ENCODE measurements at regions not wholly inside any gene's neighbourhood (a gene's known extent, or its start where the extent isn't known, plus 50 kb on each side); places are given as distances from the start of the nearest gene placed in this dataset.

- DNase-seq = no peak
- H3K4me3 ChIP-seq (ENCODE audit: control insufficient read depth in 1 of 7, extremely low read depth in 1 of 7, insufficient read depth in 4 of 7, low read depth in 2 of 7, low read length in 6 of 7) = no peak overlapping the region
- H3K36me3 ChIP-seq (ENCODE audit: control insufficient read depth in 4 of 4, insufficient read depth in 4 of 4, low read length in 3 of 4) = no peaks in the 10 kb centered on the region
- no peaks in the 10 kb centered on the region for H3K27me3 ChIP-seq (replicated peaks in 2 of 5; ENCODE audit: control insufficient read depth in 4 of 5, insufficient read depth in 5 of 5, low read length in 4 of 5)
- WGBS (ENCODE audit: insufficient coverage) = no CpG with 5 or more reads among the region's 1 CpG
- POLR2A ChIA-PET = no interaction called here
- H3K4me1 ChIP-seq (ENCODE audit: control extremely low read depth in 1 of 4, control insufficient read depth in 4 of 4, insufficient read depth in 4 of 4, low read length in 3 of 4) = no peaks in the 10 kb centered on the region
- no peaks in the 10 kb centered on the region for H3K9me3 ChIP-seq (ENCODE audit: control extremely low read depth in 1 of 5, control insufficient read depth in 4 of 5, insufficient read depth in 2 of 5, low read depth in 1 of 5, low read length in 4 of 5)
- CTCF ChIA-PET = interaction anchor here (0.9 kb wide), 1 partner anchor 44 kb away, joined by 3 read pairs; no protein-coding TSS in a partner anchor
- no peak overlapping the region for H3K27ac ChIP-seq (ENCODE audit: insufficient read depth in 1 of 2, low read depth in 1 of 2, low read length in 2 of 2, poor library complexity in 1 of 2, severe bottlenecking in 2 of 2)
Measured at GRCh38 chr12:59069516-59069915, 149.2 kb upstream of the LRIG3 start.

- POLR2A ChIA-PET = no interaction called here
- DNase-seq = no peak
- no CpG with 5 or more reads among the region's 3 CpGs for WGBS (ENCODE audit: insufficient coverage)
- CTCF ChIA-PET = no interaction called here
- Histone ChIP-seq H3K27ac (ENCODE audit: insufficient read depth in 1 of 2, low read depth in 1 of 2, low read length in 2 of 2, poor library complexity in 1 of 2, severe bottlenecking in 2 of 2) (no peak overlapping the region), H3K36me3 (ENCODE audit: control insufficient read depth in 4 of 4, insufficient read depth in 4 of 4, low read length in 3 of 4) (no peaks in the 10 kb centered on the region), H3K9me3 (ENCODE audit: control extremely low read depth in 1 of 5, control insufficient read depth in 4 of 5, insufficient read depth in 2 of 5, low read depth in 1 of 5, low read length in 4 of 5) (no peaks in the 10 kb centered on the region), H3K4me3 (ENCODE audit: control insufficient read depth in 1 of 7, extremely low read depth in 1 of 7, insufficient read depth in 4 of 7, low read depth in 2 of 7, low read length in 6 of 7) (no peak overlapping the region), H3K27me3 (replicated peaks in 2 of 5; ENCODE audit: control insufficient read depth in 4 of 5, insufficient read depth in 5 of 5, low read length in 4 of 5) (no peaks in the 10 kb centered on the region), H3K4me1 (ENCODE audit: control extremely low read depth in 1 of 4, control insufficient read depth in 4 of 4, insufficient read depth in 4 of 4, low read length in 3 of 4) (no peaks in the 10 kb centered on the region)
Measured at GRCh38 chr12:59068436-59068835, 148.1 kb upstream of the LRIG3 start.

- ChIA-PET POLR2A (interaction anchor here (0.7 kb wide), 1 partner anchor 133 kb away, joined by 3 read pairs; no protein-coding TSS in a partner anchor), CTCF (interaction anchor here (1.7 kb wide), 1 partner anchor 9 kb away, joined by 4 read pairs; no protein-coding TSS in a partner anchor)
- Histone ChIP-seq H3K4me1 (ENCODE audit: control extremely low read depth in 1 of 4, control insufficient read depth in 4 of 4, insufficient read depth in 4 of 4, low read length in 3 of 4) (no peaks in the 10 kb centered on the region), H3K27me3 (replicated peaks in 2 of 5; ENCODE audit: control insufficient read depth in 4 of 5, insufficient read depth in 5 of 5, low read length in 4 of 5) (no peaks in the 10 kb centered on the region), H3K9me3 (ENCODE audit: control extremely low read depth in 1 of 5, control insufficient read depth in 4 of 5, insufficient read depth in 2 of 5, low read depth in 1 of 5, low read length in 4 of 5) (no peaks in the 10 kb centered on the region), H3K27ac (ENCODE audit: insufficient read depth in 1 of 2, low read depth in 1 of 2, low read length in 2 of 2, poor library complexity in 1 of 2, severe bottlenecking in 2 of 2) (no peak overlapping the region), H3K36me3 (ENCODE audit: control insufficient read depth in 4 of 4, insufficient read depth in 4 of 4, low read length in 3 of 4) (no peaks in the 10 kb centered on the region), H3K4me3 (ENCODE audit: control insufficient read depth in 1 of 7, extremely low read depth in 1 of 7, insufficient read depth in 4 of 7, low read depth in 2 of 7, low read length in 6 of 7) (no peak overlapping the region)
- WGBS (ENCODE audit: insufficient coverage) = 45% methylated on average over 2 of the region's 2 CpGs
- DNase-seq = peak in 1 of 3 donors; percentile 8
Measured at GRCh38 chr12:59067083-59067482, 146.8 kb upstream of the LRIG3 start.

- Histone ChIP-seq H3K27me3 (replicated peaks in 2 of 5; ENCODE audit: control insufficient read depth in 4 of 5, insufficient read depth in 5 of 5, low read length in 4 of 5) (no peaks in the 10 kb centered on the region), H3K9me3 (ENCODE audit: control extremely low read depth in 1 of 5, control insufficient read depth in 4 of 5, insufficient read depth in 2 of 5, low read depth in 1 of 5, low read length in 4 of 5) (no peaks in the 10 kb centered on the region), H3K36me3 (ENCODE audit: control insufficient read depth in 4 of 4, insufficient read depth in 4 of 4, low read length in 3 of 4) (no peaks in the 10 kb centered on the region), H3K27ac (ENCODE audit: insufficient read depth in 1 of 2, low read depth in 1 of 2, low read length in 2 of 2, poor library complexity in 1 of 2, severe bottlenecking in 2 of 2) (no peak overlapping the region), H3K4me1 (ENCODE audit: control extremely low read depth in 1 of 4, control insufficient read depth in 4 of 4, insufficient read depth in 4 of 4, low read length in 3 of 4) (no peaks in the 10 kb centered on the region), H3K4me3 (ENCODE audit: control insufficient read depth in 1 of 7, extremely low read depth in 1 of 7, insufficient read depth in 4 of 7, low read depth in 2 of 7, low read length in 6 of 7) (no peak overlapping the region)
- 100% methylated on average over 1 of the region's 1 CpG for WGBS (ENCODE audit: insufficient coverage)
- DNase-seq = no peak
- POLR2A ChIA-PET = no interaction called here
- CTCF ChIA-PET = interaction anchor here (1.7 kb wide), 1 partner anchor 10 kb away, joined by 4 read pairs; no protein-coding TSS in a partner anchor
Measured at GRCh38 chr12:59066445-59066844, 146.1 kb upstream of the LRIG3 start.

- POLR2A ChIA-PET = no interaction called here
- WGBS (ENCODE audit: insufficient coverage) = 97% methylated on average over 3 of the region's 4 CpGs
Measured at GRCh38 chr12:59059088-59059935, 139.0 kb upstream of the LRIG3 start.

GRCh38 chr12:59056966-59057365, 136.7 kb upstream of the LRIG3 start:
- Histone ChIP-seq H3K27ac (ENCODE audit: insufficient read depth in 1 of 2, low read depth in 1 of 2, low read length in 2 of 2, poor library complexity in 1 of 2, severe bottlenecking in 2 of 2) (no peak overlapping the region), H3K4me3 (ENCODE audit: control insufficient read depth in 1 of 7, extremely low read depth in 1 of 7, insufficient read depth in 4 of 7, low read depth in 2 of 7, low read length in 6 of 7) (no peak overlapping the region), H3K9me3 (ENCODE audit: control extremely low read depth in 1 of 5, control insufficient read depth in 4 of 5, insufficient read depth in 2 of 5, low read depth in 1 of 5, low read length in 4 of 5) (no peaks in the 10 kb centered on the region), H3K27me3 (replicated peaks in 2 of 5; ENCODE audit: control insufficient read depth in 4 of 5, insufficient read depth in 5 of 5, low read length in 4 of 5) (no peaks in the 10 kb centered on the region), H3K36me3 (ENCODE audit: control insufficient read depth in 4 of 4, insufficient read depth in 4 of 4, low read length in 3 of 4) (no peaks in the 10 kb centered on the region), H3K4me1 (ENCODE audit: control extremely low read depth in 1 of 4, control insufficient read depth in 4 of 4, insufficient read depth in 4 of 4, low read length in 3 of 4) (no peaks in the 10 kb centered on the region)
- WGBS (ENCODE audit: insufficient coverage) = 100% methylated on average over 2 of the region's 3 CpGs
- ChIA-PET POLR2A (no interaction called here), CTCF (no interaction called here)
- DNase-seq = no peak

More at GRCh38 chr12:59059088-59059935, 139.0 kb upstream of the LRIG3 start:
- H3K4me3 ChIP-seq (ENCODE audit: control insufficient read depth in 1 of 7, extremely low read depth in 1 of 7, insufficient read depth in 4 of 7, low read depth in 2 of 7, low read length in 6 of 7) = no peak overlapping the region
- H3K27me3 ChIP-seq (replicated peaks in 2 of 5; ENCODE audit: control insufficient read depth in 4 of 5, insufficient read depth in 5 of 5, low read length in 4 of 5) = no peaks in the 10 kb centered on the region
- H3K4me1 ChIP-seq (ENCODE audit: control extremely low read depth in 1 of 4, control insufficient read depth in 4 of 4, insufficient read depth in 4 of 4, low read length in 3 of 4) = no peaks in the 10 kb centered on the region
- no peaks in the 10 kb centered on the region for H3K36me3 ChIP-seq (ENCODE audit: control insufficient read depth in 4 of 4, insufficient read depth in 4 of 4, low read length in 3 of 4)
- DNase-seq = no peak
- H3K27ac ChIP-seq (ENCODE audit: insufficient read depth in 1 of 2, low read depth in 1 of 2, low read length in 2 of 2, poor library complexity in 1 of 2, severe bottlenecking in 2 of 2) = no peak overlapping the region
- CTCF ChIA-PET = no interaction called here
- H3K9me3 ChIP-seq (ENCODE audit: control extremely low read depth in 1 of 5, control insufficient read depth in 4 of 5, insufficient read depth in 2 of 5, low read depth in 1 of 5, low read length in 4 of 5) = no peaks in the 10 kb centered on the region

GRCh38 chr12:59055204-59055860, 135.0 kb upstream of the LRIG3 start:
- Histone ChIP-seq H3K27ac (ENCODE audit: insufficient read depth in 1 of 2, low read depth in 1 of 2, low read length in 2 of 2, poor library complexity in 1 of 2, severe bottlenecking in 2 of 2) (no peak overlapping the region), H3K27me3 (replicated peaks in 2 of 5; ENCODE audit: control insufficient read depth in 4 of 5, insufficient read depth in 5 of 5, low read length in 4 of 5) (no peaks in the 10 kb centered on the region), H3K4me1 (ENCODE audit: control extremely low read depth in 1 of 4, control insufficient read depth in 4 of 4, insufficient read depth in 4 of 4, low read length in 3 of 4) (no peaks in the 10 kb centered on the region), H3K9me3 (ENCODE audit: control extremely low read depth in 1 of 5, control insufficient read depth in 4 of 5, insufficient read depth in 2 of 5, low read depth in 1 of 5, low read length in 4 of 5) (no peaks in the 10 kb centered on the region), H3K36me3 (ENCODE audit: control insufficient read depth in 4 of 4, insufficient read depth in 4 of 4, low read length in 3 of 4) (no peaks in the 10 kb centered on the region), H3K4me3 (ENCODE audit: control insufficient read depth in 1 of 7, extremely low read depth in 1 of 7, insufficient read depth in 4 of 7, low read depth in 2 of 7, low read length in 6 of 7) (no peak overlapping the region)
- DNase-seq = peak in 2 of 3 donors; percentile 38 to 57
- WGBS (ENCODE audit: insufficient coverage) = no CpG with 5 or more reads among the region's 1 CpG
- ChIA-PET CTCF (no interaction called here), POLR2A (no interaction called here)
